ENCODE measurements at regions not wholly inside any gene's neighbourhood (a gene's known extent, or its start where the extent isn't known, plus 50 kb on each side); places are given as distances from the start of the nearest gene placed in this dataset.

GRCh38 chr4:32251126-32251525 lies 1531.0 kb downstream of the PCDH7 start:
- no peak for DNase-seq (ENCODE audit: low spot score)

- DNase-seq (ENCODE audit: low spot score): no peak
Measured at GRCh38 chr4:32251926-32252325, 1531.8 kb downstream of the PCDH7 start.

- no peak for DNase-seq (ENCODE audit: low spot score)
Measured at GRCh38 chr4:32254216-32254615, 1534.0 kb downstream of the PCDH7 start.

GRCh38 chr4:32258986-32259385 lies 1538.8 kb downstream of the PCDH7 start:
- no peak for DNase-seq (ENCODE audit: low spot score)

- no peak for DNase-seq (ENCODE audit: low spot score)
Measured at GRCh38 chr4:32261196-32261595, 1541.0 kb downstream of the PCDH7 start.

- DNase-seq (ENCODE audit: low spot score): no peak
Measured at GRCh38 chr4:32268863-32269262, 1548.7 kb downstream of the PCDH7 start.

GRCh38 chr4:32290102-32290501 lies 1569.9 kb downstream of the PCDH7 start:
- DNase-seq (ENCODE audit: low spot score): no peak

GRCh38 chr4:32318926-32319325 lies 1598.8 kb downstream of the PCDH7 start:
- DNase-seq (ENCODE audit: low spot score): no peak

GRCh38 chr4:32321421-32321820 lies 1601.3 kb downstream of the PCDH7 start:
- DNase-seq (ENCODE audit: low spot score): no peak

- DNase-seq (ENCODE audit: low spot score): no peak
Measured at GRCh38 chr4:32334759-32335158, 1614.6 kb downstream of the PCDH7 start.

GRCh38 chr4:32337403-32337802 lies 1617.2 kb downstream of the PCDH7 start:
- DNase-seq (ENCODE audit: low spot score): no peak

- no peak for DNase-seq (ENCODE audit: low spot score)
Measured at GRCh38 chr4:32340591-32340990, 1620.4 kb downstream of the PCDH7 start.

- DNase-seq (ENCODE audit: low spot score): no peak
Measured at GRCh38 chr4:32341342-32341741, 1621.2 kb downstream of the PCDH7 start.

GRCh38 chr4:32342054-32342453 lies 1621.9 kb downstream of the PCDH7 start:
- DNase-seq (ENCODE audit: low spot score): no peak

- no peak for DNase-seq (ENCODE audit: low spot score)
Measured at GRCh38 chr4:32349026-32349425, 1628.9 kb downstream of the PCDH7 start.

GRCh38 chr4:32374206-32374605 lies 1654.0 kb downstream of the PCDH7 start:
- DNase-seq (ENCODE audit: low spot score): no peak

GRCh38 chr4:32393806-32394205 lies 1673.6 kb downstream of the PCDH7 start:
- no peak for DNase-seq (ENCODE audit: low spot score)

GRCh38 chr4:32394255-32394654 lies 1674.1 kb downstream of the PCDH7 start:
- no peak for DNase-seq (ENCODE audit: low spot score)

GRCh38 chr4:32396507-32397070 lies 1676.4 kb downstream of the PCDH7 start:
- no peak for DNase-seq (ENCODE audit: low spot score)

- DNase-seq (ENCODE audit: low spot score): no peak
Measured at GRCh38 chr4:32400870-32401269, 1680.7 kb downstream of the PCDH7 start.

- DNase-seq (ENCODE audit: low spot score): no peak
Measured at GRCh38 chr4:32417113-32417704, 1697.0 kb downstream of the PCDH7 start.

- no peak for DNase-seq (ENCODE audit: low spot score)
Measured at GRCh38 chr4:32423267-32423666, 1703.1 kb downstream of the PCDH7 start.

GRCh38 chr4:32425243-32425642 lies 1705.1 kb downstream of the PCDH7 start:
- no peak for DNase-seq (ENCODE audit: low spot score)

GRCh38 chr4:32427566-32427965 lies 1707.4 kb downstream of the PCDH7 start:
- DNase-seq (ENCODE audit: low spot score): no peak
